Mesendoderm (in vitro differentiated cells): ENCODE measurements at regions not wholly inside any gene's neighbourhood (a gene's known extent, or its start where the extent isn't known, plus 50 kb on each side); places are given as distances from the start of the nearest gene placed in this dataset.
A peak's percentile ranks its signal among the peaks of the same experiment; 100 is the strongest.

ENCODE experiments used
- DNase-seq: peaks from one replicate; pipeline ENCODE4 v3.0.0; 2013
- H2AK5ac ChIP-seq: 2 replicates; pipeline ENCODE4 v1.6.1; 2013; ENCODE audit warnings: low read length, inconsistent platforms
- H2BK120ac ChIP-seq: 2 replicates; pipeline ENCODE4 v1.6.1; 2013; ENCODE audit warnings: low read depth, mild to moderate bottlenecking, low read length, moderate library complexity, mixed read lengths
- H2BK15ac ChIP-seq: replicated peaks from 2 replicates; pipeline ENCODE4 v1.6.1; 2013; ENCODE audit warnings: low read depth, mild to moderate bottlenecking, moderate library complexity
- H2BK5ac ChIP-seq: 2 replicates; pipeline ENCODE4 v1.6.1; 2013; ENCODE audit warnings: low read length, inconsistent platforms
- H3K18ac ChIP-seq: 2 replicates; pipeline ENCODE4 v1.6.1; 2013; ENCODE audit warnings: mild to moderate bottlenecking, low read length, mixed read lengths
- H3K23ac ChIP-seq: one replicate; pipeline ENCODE4 v1.6.1; 2013; ENCODE audit warnings: low read length
- H3K27ac ChIP-seq: 2 replicates; pipeline ENCODE4 v1.5.1; 2013; ENCODE audit warnings: low read depth, mild to moderate bottlenecking, inconsistent platforms, low read length, moderate library complexity
- H3K27me3 ChIP-seq: 2 replicates; pipeline ENCODE4 v1.6.1; 2013; ENCODE audit warnings: low read length, control low read depth, mild to moderate bottlenecking, inconsistent platforms; ENCODE audit not compliant: insufficient read depth, poor library complexity
- H3K36me3 ChIP-seq: 2 replicates; pipeline ENCODE4 v1.6.1; 2013; ENCODE audit warnings: low read length, inconsistent platforms; ENCODE audit not compliant: control insufficient read depth, insufficient read depth
- H3K4ac ChIP-seq: one replicate; pipeline ENCODE4 v1.6.1; 2013; ENCODE audit warnings: low read depth, mild to moderate bottlenecking, low read length, moderate library complexity
- H3K4me1 ChIP-seq: 2 replicates; pipeline ENCODE4 v1.6.1; 2013; ENCODE audit warnings: low read depth, low read length, inconsistent platforms; ENCODE audit not compliant: control insufficient read depth
- H3K4me2 ChIP-seq: 2 replicates; pipeline ENCODE4 v1.6.1; 2013; ENCODE audit warnings: low read length
- H3K4me3 ChIP-seq: 2 replicates; pipeline ENCODE4 v1.5.1; 2013; ENCODE audit warnings: mild to moderate bottlenecking, low read length
- H3K56ac ChIP-seq: one replicate; pipeline ENCODE4 v1.6.1; 2013; ENCODE audit warnings: low read length
- H3K79me1 ChIP-seq: 2 replicates; pipeline ENCODE4 v1.6.1; 2013; ENCODE audit warnings: low read length, inconsistent platforms
- H3K79me2 ChIP-seq: 2 replicates; pipeline ENCODE4 v1.6.1; 2013; ENCODE audit warnings: mild to moderate bottlenecking, low read length; ENCODE audit not compliant: control insufficient read depth, insufficient read depth
- H3K9ac ChIP-seq: 2 replicates; pipeline ENCODE4 v1.6.1; 2013; ENCODE audit warnings: low read length, inconsistent platforms
- H4K5ac ChIP-seq: one replicate; pipeline ENCODE4 v1.6.1; 2013; ENCODE audit warnings: low read length
- H4K8ac ChIP-seq: one replicate; pipeline ENCODE4 v1.6.1; 2013; ENCODE audit warnings: low read depth, mild to moderate bottlenecking, control low read depth, low read length, moderate library complexity
- WGBS: extraction: QIAGEN DNeasy Blood & Tissue Kit; methylation state at CpG from one replicate; pipeline ENCODE4 v1.1.7; 2013; ENCODE audit warnings: low lambda C conversion rate, missing lambda C conversion rate; ENCODE audit not compliant: insufficient coverage; ENCODE audit errors: extremely low coverage; 5-methylcytosine and 5-hydroxymethylcytosine counted together

DNA sequence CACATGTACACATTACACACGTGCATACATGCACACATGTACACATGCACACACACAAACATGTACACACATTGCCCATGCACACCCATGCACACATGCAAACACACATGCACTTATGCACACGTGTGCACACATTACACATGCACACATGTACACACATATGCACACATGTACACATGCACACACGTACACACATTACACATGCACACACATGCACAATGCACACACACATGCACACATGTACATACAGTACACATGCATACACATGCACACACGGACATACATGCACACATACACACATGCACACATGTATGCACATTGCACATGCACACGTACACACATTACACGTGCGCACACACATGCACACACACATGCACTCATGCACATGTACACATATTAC is 95.3 kb upstream of the TTC34 start:
- H3K4ac ChIP-seq: no peak overlapping the region
- no peak overlapping the region for H3K27ac ChIP-seq
- H2BK120ac ChIP-seq: no peak overlapping the region
- no peak overlapping the region for H4K5ac ChIP-seq
- no peak overlapping the region for H2BK5ac ChIP-seq
- H3K27me3 ChIP-seq: no peaks in the 10 kb centered on the region
- H3K4me1 ChIP-seq: no peaks in the 10 kb centered on the region
- no peak overlapping the region for H4K8ac ChIP-seq
- H2AK5ac ChIP-seq: no peak overlapping the region
- no peak overlapping the region for H3K56ac ChIP-seq
- DNase-seq: no peak
- no peak overlapping the region for H3K18ac ChIP-seq
- peak overlapping the region; percentile 36 for H3K4me3 ChIP-seq
- H3K36me3 ChIP-seq: no peaks in the 10 kb centered on the region
- H3K4me2 ChIP-seq: no peak overlapping the region
- WGBS: no CpG with 5 or more reads among the region's 7 CpGs
- H3K79me2 ChIP-seq: no peaks in the 10 kb centered on the region
- no peak overlapping the region for H3K9ac ChIP-seq
- no peak overlapping the region for H2BK15ac ChIP-seq
- no peaks in the 10 kb centered on the region for H3K79me1 ChIP-seq
- H3K23ac ChIP-seq: no peak overlapping the region

DNA sequence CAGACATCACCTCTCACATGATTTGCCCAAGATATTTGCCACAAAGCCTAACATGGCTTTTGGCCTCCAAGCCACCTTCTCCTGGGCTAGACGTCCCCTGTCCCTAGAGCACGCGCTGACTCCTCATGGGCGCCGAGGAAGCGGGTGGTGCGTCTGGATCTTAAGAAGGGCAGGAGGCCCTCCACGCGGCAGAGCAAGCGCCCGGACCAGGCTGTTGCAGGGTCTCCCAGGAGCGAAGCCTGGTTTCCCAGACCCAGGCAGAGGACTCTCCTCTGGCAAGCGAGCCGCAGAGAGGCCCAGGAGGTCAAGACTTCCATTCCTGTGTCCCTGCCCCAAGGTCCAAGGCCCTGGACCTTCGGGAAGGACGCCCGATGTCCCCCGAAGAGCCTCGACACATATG is 101.7 kb upstream of the TTC34 start:
- no peak for DNase-seq
- no peaks in the 10 kb centered on the region for H3K27me3 ChIP-seq
- no peak overlapping the region for H2BK5ac ChIP-seq
- H3K9ac ChIP-seq: no peak overlapping the region
- no peak overlapping the region for H4K5ac ChIP-seq
- no peaks in the 10 kb centered on the region for H3K4me1 ChIP-seq
- H3K4me2 ChIP-seq: no peak overlapping the region
- H3K4ac ChIP-seq: no peak overlapping the region
- no peaks in the 10 kb centered on the region for H3K79me2 ChIP-seq
- no peak overlapping the region for H2AK5ac ChIP-seq
- no peak overlapping the region for H3K4me3 ChIP-seq
- no peak overlapping the region for H3K23ac ChIP-seq
- H2BK120ac ChIP-seq: no peak overlapping the region
- H4K8ac ChIP-seq: no peak overlapping the region
- H3K27ac ChIP-seq: no peak overlapping the region
- H3K56ac ChIP-seq: no peak overlapping the region
- no peak overlapping the region for H3K18ac ChIP-seq
- no peaks in the 10 kb centered on the region for H3K79me1 ChIP-seq
- H2BK15ac ChIP-seq: no peak overlapping the region
- no peaks in the 10 kb centered on the region for H3K36me3 ChIP-seq
- WGBS: no CpG with 5 or more reads among the region's 19 CpGs

DNA sequence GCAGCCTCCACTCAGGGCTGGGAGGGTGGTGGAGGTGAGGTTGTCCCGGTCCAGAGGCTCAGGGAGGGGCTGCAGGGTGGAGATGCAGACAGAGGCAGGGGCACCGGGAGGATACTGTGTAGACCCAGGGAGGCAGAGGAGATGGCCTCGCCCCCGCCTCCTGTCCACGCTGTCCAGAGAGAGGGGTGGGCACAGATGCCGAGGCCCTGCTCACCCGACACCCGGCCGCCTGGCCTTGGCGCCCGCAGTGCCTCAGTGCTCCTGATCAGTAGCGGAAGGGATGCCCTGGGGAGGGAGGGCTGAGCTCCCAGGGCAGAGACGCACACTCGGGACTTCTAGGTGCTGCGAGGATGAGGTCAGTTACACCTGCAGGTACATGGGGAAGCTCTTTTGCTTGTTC is 102.7 kb upstream of the TTC34 start:
- no peak overlapping the region for H2AK5ac ChIP-seq
- H3K18ac ChIP-seq: no peak overlapping the region
- no peak overlapping the region for H3K4me2 ChIP-seq
- H3K4me1 ChIP-seq: no peaks in the 10 kb centered on the region
- no peak overlapping the region for H3K23ac ChIP-seq
- H3K27ac ChIP-seq: no peak overlapping the region
- no peak overlapping the region for H3K56ac ChIP-seq
- H3K9ac ChIP-seq: no peak overlapping the region
- no peak overlapping the region for H2BK15ac ChIP-seq
- DNase-seq: no peak
- no peaks in the 10 kb centered on the region for H3K36me3 ChIP-seq
- no peaks in the 10 kb centered on the region for H3K79me2 ChIP-seq
- H4K5ac ChIP-seq: no peak overlapping the region
- H2BK120ac ChIP-seq: no peak overlapping the region
- no peak overlapping the region for H3K4me3 ChIP-seq
- no peak overlapping the region for H3K4ac ChIP-seq
- no peak overlapping the region for H2BK5ac ChIP-seq
- no CpG with 5 or more reads among the region's 15 CpGs for whole genome bisulfite sequencing
- no peaks in the 10 kb centered on the region for H3K79me1 ChIP-seq
- H4K8ac ChIP-seq: no peak overlapping the region
- no peaks in the 10 kb centered on the region for H3K27me3 ChIP-seq

DNA sequence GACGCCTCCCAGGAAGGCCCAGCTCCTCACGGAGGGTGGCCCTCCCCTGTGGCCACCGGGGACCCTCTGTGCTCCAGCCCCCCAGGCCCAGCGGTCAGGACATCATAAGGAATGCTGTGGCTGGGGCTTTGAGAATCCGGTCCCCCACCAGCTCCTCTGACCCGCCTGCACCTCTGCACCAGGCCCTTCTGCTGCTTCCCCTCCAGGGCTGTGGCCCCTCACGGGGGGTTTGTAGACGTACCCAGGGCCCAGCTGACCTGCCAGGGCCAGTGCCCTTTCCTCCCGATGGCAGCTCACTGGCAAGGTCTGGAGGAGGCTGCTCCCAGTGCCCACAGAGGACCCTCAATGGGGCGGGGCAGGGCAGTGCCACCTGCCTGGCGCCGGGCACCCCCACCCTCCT is 103.9 kb upstream of the TTC34 start:
- Histone ChIP-seq H3K79me1 (no peaks in the 10 kb centered on the region), H3K4ac (no peak overlapping the region), H3K56ac (no peak overlapping the region), H3K79me2 (no peaks in the 10 kb centered on the region), H3K23ac (no peak overlapping the region), H2BK5ac (no peak overlapping the region), H2BK15ac (no peak overlapping the region), H3K9ac (no peak overlapping the region), H3K4me2 (no peak overlapping the region), H4K8ac (no peak overlapping the region), H2AK5ac (no peak overlapping the region), H3K27ac (no peak overlapping the region), H3K18ac (no peak overlapping the region), H3K27me3 (no peaks in the 10 kb centered on the region), H4K5ac (no peak overlapping the region), H3K4me3 (no peak overlapping the region), H2BK120ac (no peak overlapping the region), H3K36me3 (no peaks in the 10 kb centered on the region), H3K4me1 (no peaks in the 10 kb centered on the region)
- no CpG with 5 or more reads among the region's 12 CpGs for WGBS
- DNase-seq: no peak

DNA sequence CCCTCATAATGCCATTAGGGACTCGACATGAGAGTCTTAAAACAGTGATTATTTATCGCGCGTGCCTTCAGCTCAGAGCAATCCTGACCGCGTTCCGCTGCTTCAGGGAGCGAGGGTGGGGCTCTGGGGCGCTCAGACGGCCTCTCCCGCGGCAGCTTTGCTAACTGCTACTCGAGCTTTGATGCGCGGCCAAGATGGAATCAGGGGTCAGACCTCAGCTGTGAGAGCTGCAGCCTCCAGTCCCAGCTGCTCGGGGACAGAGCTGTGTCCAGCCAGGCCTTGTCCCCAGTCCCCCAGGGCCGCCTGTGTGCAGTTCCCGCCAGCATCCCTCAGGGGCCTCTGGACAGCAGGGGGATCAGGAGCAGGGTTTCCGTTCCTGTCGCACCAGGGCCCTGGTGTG is 104.6 kb upstream of the TTC34 start:
- H3K18ac ChIP-seq: no peak overlapping the region
- no peak overlapping the region for H4K5ac ChIP-seq
- H2BK120ac ChIP-seq: no peak overlapping the region
- no CpG with 5 or more reads among the region's 20 CpGs for WGBS
- H3K79me1 ChIP-seq: no peaks in the 10 kb centered on the region
- no peak overlapping the region for H2BK15ac ChIP-seq
- no peaks in the 10 kb centered on the region for H3K4me1 ChIP-seq
- H4K8ac ChIP-seq: no peak overlapping the region
- no peak overlapping the region for H3K9ac ChIP-seq
- H3K23ac ChIP-seq: no peak overlapping the region
- H3K4me2 ChIP-seq: no peak overlapping the region
- H3K4ac ChIP-seq: no peak overlapping the region
- no peak overlapping the region for H3K56ac ChIP-seq
- no peak for DNase-seq
- H2BK5ac ChIP-seq: no peak overlapping the region
- H3K27ac ChIP-seq: no peak overlapping the region
- H3K27me3 ChIP-seq: no peaks in the 10 kb centered on the region
- no peaks in the 10 kb centered on the region for H3K79me2 ChIP-seq
- H3K4me3 ChIP-seq: no peak overlapping the region
- H3K36me3 ChIP-seq: no peaks in the 10 kb centered on the region
- no peak overlapping the region for H2AK5ac ChIP-seq

DNA sequence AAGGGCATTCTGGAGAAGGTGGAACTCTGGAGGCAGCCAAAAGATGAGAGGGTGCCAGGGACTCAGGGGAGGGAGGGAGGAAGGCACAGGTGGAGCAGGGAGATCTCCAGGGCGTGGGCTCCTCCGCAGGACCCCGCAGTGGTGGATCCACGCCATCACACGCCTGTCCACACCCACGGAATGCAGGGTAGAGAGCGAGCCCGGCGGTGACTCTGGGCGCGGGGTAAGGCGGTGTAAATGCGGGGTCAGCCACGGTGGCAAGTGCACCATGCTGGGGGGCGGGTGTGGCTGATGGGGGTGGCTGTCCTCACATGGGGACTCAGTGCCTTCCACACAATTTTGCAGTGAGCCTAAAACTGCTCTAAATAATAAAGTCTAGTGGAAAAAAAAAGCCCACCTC is 105.1 kb upstream of the TTC34 start:
- no peak overlapping the region for H4K5ac ChIP-seq
- no peak overlapping the region for H3K4ac ChIP-seq
- H2AK5ac ChIP-seq: no peak overlapping the region
- H2BK5ac ChIP-seq: no peak overlapping the region
- H4K8ac ChIP-seq: no peak overlapping the region
- no peak overlapping the region for H2BK15ac ChIP-seq
- H3K27me3 ChIP-seq: no peaks in the 10 kb centered on the region
- H3K4me1 ChIP-seq: no peaks in the 10 kb centered on the region
- H3K36me3 ChIP-seq: no peaks in the 10 kb centered on the region
- no peak overlapping the region for H3K4me2 ChIP-seq
- no peak overlapping the region for H3K23ac ChIP-seq
- no peak overlapping the region for H3K4me3 ChIP-seq
- H3K79me1 ChIP-seq: no peaks in the 10 kb centered on the region
- no peak overlapping the region for H3K27ac ChIP-seq
- no peak overlapping the region for H3K9ac ChIP-seq
- no peak overlapping the region for H2BK120ac ChIP-seq
- no peaks in the 10 kb centered on the region for H3K79me2 ChIP-seq
- H3K56ac ChIP-seq: no peak overlapping the region
- H3K18ac ChIP-seq: no peak overlapping the region
- no peak for DNase-seq
- WGBS: no CpG with 5 or more reads among the region's 15 CpGs
